Activated CD4-positive, alpha-beta T cell treated with anti-CD3 and anti-CD28 coated beads, Interleukin-2, amount 50 U/mL, for 24 hours (primary cell): ENCODE measurements at regions not wholly inside any gene's neighbourhood (a gene's known extent, or its start where the extent isn't known, plus 50 kb on each side); places are given as distances from the start of the nearest gene placed in this dataset.

Source experiments
- DNase-seq, 2 donors: peaks; one replicate each; pipeline ENCODE4 v3.0.0-alpha.2; 2020; ENCODE audit warnings: low read depth in 1 of 2, low spot score in 1 of 2

- no peak for DNase-seq
These were observed 122.2 kb upstream of the PDGFD start for GRCh38 chr11:104286129-104286528.

- DNase-seq, result no peak
These were observed 115.6 kb upstream of the PDGFD start for GRCh38 chr11:104279587-104279986.

- DNase-seq, result no peak
These were observed 112.0 kb upstream of the PDGFD start for GRCh38 chr11:104275992-104276391.

GRCh38 chr11:104260456-104260855, 96.5 kb upstream of the PDGFD start:
- no peak for DNase-seq

GRCh38 chr11:104259121-104259610, 95.2 kb upstream of the PDGFD start:
- no peak for DNase-seq

GRCh38 chr11:104256525-104256924, 92.6 kb upstream of the PDGFD start:
- no peak for DNase-seq

GRCh38 chr11:104254347-104254746, 90.4 kb upstream of the PDGFD start:
- no peak for DNase-seq

GRCh38 chr11:104246590-104246989, 82.6 kb upstream of the PDGFD start:
- no peak for DNase-seq

- no peak for DNase-seq
These were observed 75.0 kb upstream of the PDGFD start for GRCh38 chr11:104238916-104239315.

GRCh38 chr11:104225047-104225446, 61.1 kb upstream of the PDGFD start:
- no peak for DNase-seq

- DNase-seq, result no peak
These were observed 58.5 kb upstream of the PDGFD start for GRCh38 chr11:104222464-104222863.

- no peak for DNase-seq
These were observed 57.5 kb upstream of the PDGFD start for GRCh38 chr11:104221455-104221854.

- no peak for DNase-seq
These were observed 55.1 kb upstream of the PDGFD start for GRCh38 chr11:104219096-104219495.

- DNase-seq, result no peak
These were observed 50.6 kb upstream of the PDGFD start for GRCh38 chr11:104214517-104214916.
